ENCODE measurements at regions not wholly inside any gene's neighbourhood (a gene's known extent, or its start where the extent isn't known, plus 50 kb on each side); places are given as distances from the start of the nearest gene placed in this dataset.

- H3K27me3 Mint-ChIP-seq = no peaks in the 10 kb centered on the region
- H3K27ac Mint-ChIP-seq = no peak overlapping the region
- H3K36me3 Mint-ChIP-seq = no peaks in the 10 kb centered on the region
- Histone ChIP-seq H3K27me3 (ENCODE audit: control insufficient read depth in 2 of 2, insufficient read depth in 2 of 2, low read length in 2 of 2) (no peaks in the 10 kb centered on the region), H3K27ac (ENCODE audit: low read depth, low read length) (no peak overlapping the region), H3K4me3 (ENCODE audit: low read length) (no peak overlapping the region), H3K36me3 (ENCODE audit: control insufficient read depth in 2 of 3, insufficient read depth in 3 of 3, low read length in 3 of 3) (no peaks in the 10 kb centered on the region), H3K9me3 (ENCODE audit: control insufficient read depth in 2 of 3, low read length in 3 of 3) (no peaks in the 10 kb centered on the region), H3K4me1 (ENCODE audit: control insufficient read depth in 2 of 2, insufficient read depth in 2 of 2, low read length in 2 of 2) (no peaks in the 10 kb centered on the region)
- DNase-seq = no peak
- intact Hi-C loops (cut with micrococcal nuclease) = no loop called here
- no peak overlapping the region for H3K4me3 Mint-ChIP-seq
- POLR2A ChIA-PET = no interaction called here
- H3K4me1 Mint-ChIP-seq = no peaks in the 10 kb centered on the region
- peaks cover 0 to 7% (median 0%) of the 10 kb centered on the region in 11 donors for H3K9me3 Mint-ChIP-seq
- CTCF ChIA-PET = no interaction called here
- no peak for ATAC-seq
Measured at GRCh38 chr12:43127886-43128549, 424.0 kb downstream of the ADAMTS20 start.

- ATAC-seq = no peak
- Mint-ChIP-seq H3K4me3 (no peak overlapping the region), H3K27ac (no peak overlapping the region), H3K27me3 (no peaks in the 10 kb centered on the region), H3K36me3 (no peaks in the 10 kb centered on the region), H3K9me3 (peaks cover 0 to 6% (median 0%) of the 10 kb centered on the region in 11 donors), H3K4me1 (no peaks in the 10 kb centered on the region)
- ChIA-PET POLR2A (no interaction called here), CTCF (no interaction called here)
- Histone ChIP-seq H3K4me3 (ENCODE audit: low read length) (no peak overlapping the region), H3K36me3 (ENCODE audit: control insufficient read depth in 2 of 3, insufficient read depth in 3 of 3, low read length in 3 of 3) (no peaks in the 10 kb centered on the region), H3K27me3 (ENCODE audit: control insufficient read depth in 2 of 2, insufficient read depth in 2 of 2, low read length in 2 of 2) (no peaks in the 10 kb centered on the region), H3K4me1 (ENCODE audit: control insufficient read depth in 2 of 2, insufficient read depth in 2 of 2, low read length in 2 of 2) (no peaks in the 10 kb centered on the region), H3K27ac (ENCODE audit: low read depth, low read length) (no peak overlapping the region), H3K9me3 (ENCODE audit: control insufficient read depth in 2 of 3, low read length in 3 of 3) (no peaks in the 10 kb centered on the region)
- no peak for DNase-seq
- intact Hi-C loops (cut with micrococcal nuclease) = no loop called here
Measured at GRCh38 chr12:43126652-43127375, 425.2 kb downstream of the ADAMTS20 start.

GRCh38 chr12:43123461-43123860 is 428.5 kb downstream of the ADAMTS20 start:
- H3K4me1 ChIP-seq (ENCODE audit: control insufficient read depth in 2 of 2, insufficient read depth in 2 of 2, low read length in 2 of 2) = no peaks in the 10 kb centered on the region
- H3K4me3 ChIP-seq (ENCODE audit: low read length) = no peak overlapping the region
- H3K9me3 ChIP-seq (ENCODE audit: control insufficient read depth in 2 of 3, low read length in 3 of 3) = no peaks in the 10 kb centered on the region
- Mint-ChIP-seq H3K36me3 (no peaks in the 10 kb centered on the region), H3K4me3 (no peak overlapping the region), H3K9me3 (peaks cover 0 to 2% (median 0%) of the 10 kb centered on the region in 11 donors), H3K27me3 (no peaks in the 10 kb centered on the region), H3K27ac (no peak overlapping the region), H3K4me1 (no peaks in the 10 kb centered on the region)
- DNase-seq = no peak
- no peaks in the 10 kb centered on the region for H3K36me3 ChIP-seq (ENCODE audit: control insufficient read depth in 2 of 3, insufficient read depth in 3 of 3, low read length in 3 of 3)
- intact Hi-C loops (cut with micrococcal nuclease) = no loop called here
- POLR2A ChIA-PET = no interaction called here
- CTCF ChIA-PET = no interaction called here
- no peaks in the 10 kb centered on the region for H3K27me3 ChIP-seq (ENCODE audit: control insufficient read depth in 2 of 2, insufficient read depth in 2 of 2, low read length in 2 of 2)
- no peak overlapping the region for H3K27ac ChIP-seq (ENCODE audit: low read depth, low read length)
- no peak for ATAC-seq

GRCh38 chr12:43120150-43120549 is 431.9 kb downstream of the ADAMTS20 start:
- ATAC-seq (no peak), DNase-seq (no peak)
- H3K9me3 Mint-ChIP-seq = peaks cover 0 to 2% (median 0%) of the 10 kb centered on the region in 11 donors
- no peaks in the 10 kb centered on the region for H3K4me1 ChIP-seq (ENCODE audit: control insufficient read depth in 2 of 2, insufficient read depth in 2 of 2, low read length in 2 of 2)
- intact Hi-C loops (cut with micrococcal nuclease) = no loop called here
- no peak overlapping the region for H3K4me3 ChIP-seq (ENCODE audit: low read length)
- H3K4me3 Mint-ChIP-seq = no peak overlapping the region
- H3K27me3 ChIP-seq (ENCODE audit: control insufficient read depth in 2 of 2, insufficient read depth in 2 of 2, low read length in 2 of 2) = no peaks in the 10 kb centered on the region
- H3K27ac Mint-ChIP-seq = no peak overlapping the region
- CTCF ChIA-PET = no interaction called here
- no peaks in the 10 kb centered on the region for H3K36me3 Mint-ChIP-seq
- no peaks in the 10 kb centered on the region for H3K4me1 Mint-ChIP-seq
- POLR2A ChIA-PET = no interaction called here
- H3K27ac ChIP-seq (ENCODE audit: low read depth, low read length) = no peak overlapping the region
- no peaks in the 10 kb centered on the region for H3K36me3 ChIP-seq (ENCODE audit: control insufficient read depth in 2 of 3, insufficient read depth in 3 of 3, low read length in 3 of 3)
- H3K27me3 Mint-ChIP-seq = no peaks in the 10 kb centered on the region
- H3K9me3 ChIP-seq (ENCODE audit: control insufficient read depth in 2 of 3, low read length in 3 of 3) = no peaks in the 10 kb centered on the region

- H3K27me3 ChIP-seq (ENCODE audit: control insufficient read depth in 2 of 2, insufficient read depth in 2 of 2, low read length in 2 of 2) = no peaks in the 10 kb centered on the region
- no peaks in the 10 kb centered on the region for H3K9me3 ChIP-seq (ENCODE audit: control insufficient read depth in 2 of 3, low read length in 3 of 3)
- ATAC-seq (no peak), DNase-seq (no peak)
- Mint-ChIP-seq H3K4me3 (no peak overlapping the region), H3K27ac (no peak overlapping the region), H3K27me3 (no peaks in the 10 kb centered on the region), H3K36me3 (no peaks in the 10 kb centered on the region), H3K9me3 (peaks cover 0 to 2% (median 0%) of the 10 kb centered on the region in 11 donors), H3K4me1 (no peaks in the 10 kb centered on the region)
- H3K36me3 ChIP-seq (ENCODE audit: control insufficient read depth in 2 of 3, insufficient read depth in 3 of 3, low read length in 3 of 3) = no peaks in the 10 kb centered on the region
- intact Hi-C loops (cut with micrococcal nuclease) = no loop called here
- no peak overlapping the region for H3K4me3 ChIP-seq (ENCODE audit: low read length)
- no peak overlapping the region for H3K27ac ChIP-seq (ENCODE audit: low read depth, low read length)
- POLR2A ChIA-PET = no interaction called here
- H3K4me1 ChIP-seq (ENCODE audit: control insufficient read depth in 2 of 2, insufficient read depth in 2 of 2, low read length in 2 of 2) = no peaks in the 10 kb centered on the region
- CTCF ChIA-PET = no interaction called here
Measured at GRCh38 chr12:43118881-43119280, 433.1 kb downstream of the ADAMTS20 start.

GRCh38 chr12:43118234-43118633 is 433.8 kb downstream of the ADAMTS20 start:
- intact Hi-C loops (cut with micrococcal nuclease) = no loop called here
- CTCF ChIA-PET = no interaction called here

More at GRCh38 chr12:43118234-43118633, 433.8 kb downstream of the ADAMTS20 start:
- no peak for DNase-seq
- Histone ChIP-seq H3K27ac (ENCODE audit: low read depth, low read length) (no peak overlapping the region), H3K9me3 (ENCODE audit: control insufficient read depth in 2 of 3, low read length in 3 of 3) (no peaks in the 10 kb centered on the region), H3K27me3 (ENCODE audit: control insufficient read depth in 2 of 2, insufficient read depth in 2 of 2, low read length in 2 of 2) (no peaks in the 10 kb centered on the region), H3K4me1 (ENCODE audit: control insufficient read depth in 2 of 2, insufficient read depth in 2 of 2, low read length in 2 of 2) (no peaks in the 10 kb centered on the region), H3K4me3 (ENCODE audit: low read length) (no peak overlapping the region), H3K36me3 (ENCODE audit: control insufficient read depth in 2 of 3, insufficient read depth in 3 of 3, low read length in 3 of 3) (no peaks in the 10 kb centered on the region)
- ATAC-seq = no peak
- no peak overlapping the region for H3K27ac Mint-ChIP-seq
- no peaks in the 10 kb centered on the region for H3K36me3 Mint-ChIP-seq
- H3K4me3 Mint-ChIP-seq = no peak overlapping the region
- H3K4me1 Mint-ChIP-seq = no peaks in the 10 kb centered on the region
- POLR2A ChIA-PET = no interaction called here
- peaks cover 0 to 2% (median 0%) of the 10 kb centered on the region in 11 donors for H3K9me3 Mint-ChIP-seq
- H3K27me3 Mint-ChIP-seq = no peaks in the 10 kb centered on the region
